Right lobe of liver (tissue), 4 donors: ENCODE measurements at regions not wholly inside any gene's neighbourhood (a gene's known extent, or its start where the extent isn't known, plus 50 kb on each side); places are given as distances from the start of the nearest gene placed in this dataset.

Source experiments
- CTCF ChIP-seq, 4 donors: fragments of 200-600 bp in 3 of 4; fragments of 450-650 bp in 1 of 4; IDR thresholded peaks; one replicate each; pipeline versions ENCODE4 v1.5.1 to v1.8.0; 2016 to 2022; ENCODE audit warnings: antibody characterized with exemption in 4 of 4, mild to moderate bottlenecking in 2 of 4
- POLR2A ChIP-seq: fragments of 450-650 bp; IDR thresholded peaks from one replicate; pipeline ENCODE4 v1.6.1; 2017; ENCODE audit warnings: antibody characterized with exemption, mild to moderate bottlenecking
- donor health status: DM: no; HTN: no; CAD: no.
- donor health status: DM: no; HTN: no; CAD: no.
- donor health status: DM: no; HTN: yes; CAD: no.

- TF ChIP-seq CTCF (IDR thresholded peaks at IDR 0.05) (no peak), POLR2A (no peak)
Observed at GRCh38 chr1:90210633-90211491, 216.0 kb downstream of the ZNF326 start.
